Neuron (in vitro differentiated cells): ENCODE measurements at regions not wholly inside any gene's neighbourhood (a gene's known extent, or its start where the extent isn't known, plus 50 kb on each side); places are given as distances from the start of the nearest gene placed in this dataset.
"Not testable (repeated sequence)": the region's sequence is repeated elsewhere in the genome, so short reads cannot be mapped to it uniquely, and the experiment has no call there.

Experiments used
- H2AFZ ChIP-seq: one replicate; pipeline ENCODE4 v1.6.1; 2013; ENCODE audit warnings: low read depth, mild to moderate bottlenecking, inconsistent platforms, low read length, moderate library complexity
- H3K27me3 ChIP-seq: one replicate; pipeline ENCODE4 v1.6.1; 2013; ENCODE audit warnings: low read length; ENCODE audit not compliant: insufficient read depth
- H3K36me3 ChIP-seq: one replicate; pipeline ENCODE4 v1.6.1; 2013; ENCODE audit warnings: low read length; ENCODE audit not compliant: insufficient read depth
- H3K4me1 ChIP-seq: one replicate; pipeline ENCODE4 v1.6.1; 2013; ENCODE audit warnings: low read length; ENCODE audit not compliant: insufficient read depth
- H3K4me3 ChIP-seq: 2 replicates; pipeline ENCODE4 v1.5.1; 2013; ENCODE audit warnings: mild to moderate bottlenecking, low read length, moderate library complexity
- H3K9me3 ChIP-seq: one replicate; pipeline ENCODE4 v1.6.1; 2013; ENCODE audit warnings: low read length

GRCh38 chr7:93793084-93793697 is 97.4 kb downstream of the TFPI2 start:
- H3K4me1 ChIP-seq, H3K36me3 ChIP-seq, H3K27me3 ChIP-seq, H2AFZ ChIP-seq, H3K4me3 ChIP-seq, H3K9me3 ChIP-seq: not testable (repeated sequence)

GRCh38 chr7:93779115-93779514 is 111.4 kb downstream of the TFPI2 start:
- Histone ChIP-seq H3K36me3 (no peaks in the 10 kb centered on the region), H3K4me1 (no peaks in the 10 kb centered on the region), H3K27me3 (no peaks in the 10 kb centered on the region), H2AFZ (no peak overlapping the region), H3K4me3 (no peak overlapping the region), H3K9me3 (no peaks in the 10 kb centered on the region)

- Histone ChIP-seq H3K4me1 (no peaks in the 10 kb centered on the region), H3K9me3 (no peaks in the 10 kb centered on the region), H2AFZ (no peak overlapping the region), H3K27me3 (no peaks in the 10 kb centered on the region), H3K4me3 (no peak overlapping the region), H3K36me3 (no peaks in the 10 kb centered on the region)
Observed at GRCh38 chr7:93778384-93778783, 112.2 kb downstream of the TFPI2 start.

GRCh38 chr7:93773446-93773845 is 117.1 kb downstream of the TFPI2 start:
- Histone ChIP-seq H3K27me3 (no peaks in the 10 kb centered on the region), H2AFZ (no peak overlapping the region), H3K4me3 (no peak overlapping the region), H3K4me1 (no peaks in the 10 kb centered on the region), H3K9me3 (no peaks in the 10 kb centered on the region), H3K36me3 (no peaks in the 10 kb centered on the region)

GRCh38 chr7:93765475-93765874 is 125.1 kb downstream of the TFPI2 start:
- Histone ChIP-seq H3K27me3 (no peaks in the 10 kb centered on the region), H3K9me3 (no peaks in the 10 kb centered on the region), H2AFZ (no peak overlapping the region), H3K4me1 (no peaks in the 10 kb centered on the region), H3K36me3 (no peaks in the 10 kb centered on the region), H3K4me3 (no peak overlapping the region)

- H3K4me1 ChIP-seq, result no peaks in the 10 kb centered on the region
- H3K4me3 ChIP-seq, result no peak overlapping the region
- H3K36me3 ChIP-seq, result no peaks in the 10 kb centered on the region
- no peaks in the 10 kb centered on the region for H3K27me3 ChIP-seq
- no peaks in the 10 kb centered on the region for H3K9me3 ChIP-seq
- H2AFZ ChIP-seq, result no peak overlapping the region
Observed at GRCh38 chr7:93758631-93759030, 131.9 kb downstream of the TFPI2 start.

GRCh38 chr7:93757426-93757825 is 133.1 kb downstream of the TFPI2 start:
- Histone ChIP-seq H3K36me3 (no peaks in the 10 kb centered on the region), H3K4me3 (no peak overlapping the region), H3K9me3 (no peaks in the 10 kb centered on the region), H3K27me3 (no peaks in the 10 kb centered on the region), H2AFZ (no peak overlapping the region), H3K4me1 (no peaks in the 10 kb centered on the region)

GRCh38 chr7:93756890-93757289 is 133.7 kb downstream of the TFPI2 start:
- Histone ChIP-seq H3K4me3 (no peak overlapping the region), H3K4me1 (no peaks in the 10 kb centered on the region), H3K36me3 (no peaks in the 10 kb centered on the region), H2AFZ (no peak overlapping the region), H3K9me3 (peaks cover under 1% of the 10 kb centered on the region), H3K27me3 (no peaks in the 10 kb centered on the region)

GRCh38 chr7:93751421-93751820 is 139.1 kb downstream of the TFPI2 start:
- H3K36me3 ChIP-seq, result no peaks in the 10 kb centered on the region
- peaks cover 3% of the 10 kb centered on the region for H3K9me3 ChIP-seq
- H3K4me3 ChIP-seq, result no peak overlapping the region
- no peaks in the 10 kb centered on the region for H3K27me3 ChIP-seq
- no peaks in the 10 kb centered on the region for H3K4me1 ChIP-seq
- no peak overlapping the region for H2AFZ ChIP-seq

GRCh38 chr7:93750986-93751385 is 139.6 kb downstream of the TFPI2 start:
- no peaks in the 10 kb centered on the region for H3K4me1 ChIP-seq
- no peak overlapping the region for H3K4me3 ChIP-seq
- H3K9me3 ChIP-seq, result peaks cover 3% of the 10 kb centered on the region
- no peaks in the 10 kb centered on the region for H3K36me3 ChIP-seq
- no peak overlapping the region for H2AFZ ChIP-seq
- no peaks in the 10 kb centered on the region for H3K27me3 ChIP-seq

GRCh38 chr7:93747019-93747418 is 143.5 kb downstream of the TFPI2 start:
- H2AFZ ChIP-seq, result no peak overlapping the region
- H3K4me1 ChIP-seq, result no peaks in the 10 kb centered on the region
- H3K27me3 ChIP-seq, result no peaks in the 10 kb centered on the region
- no peak overlapping the region for H3K4me3 ChIP-seq
- no peaks in the 10 kb centered on the region for H3K36me3 ChIP-seq
- peaks cover 3% of the 10 kb centered on the region for H3K9me3 ChIP-seq

- Histone ChIP-seq H3K27me3 (no peaks in the 10 kb centered on the region), H2AFZ (no peak overlapping the region), H3K9me3 (no peaks in the 10 kb centered on the region), H3K4me1 (no peaks in the 10 kb centered on the region), H3K4me3 (no peak overlapping the region), H3K36me3 (no peaks in the 10 kb centered on the region)
Observed at GRCh38 chr7:93739424-93739823, 151.1 kb downstream of the TFPI2 start.

GRCh38 chr7:93737953-93738352 is 152.6 kb downstream of the TFPI2 start:
- H3K4me3 ChIP-seq, result no peak overlapping the region
- H2AFZ ChIP-seq, result no peak overlapping the region
- no peaks in the 10 kb centered on the region for H3K4me1 ChIP-seq
- H3K27me3 ChIP-seq, result no peaks in the 10 kb centered on the region
- H3K36me3 ChIP-seq, result no peaks in the 10 kb centered on the region
- no peaks in the 10 kb centered on the region for H3K9me3 ChIP-seq

- no peak overlapping the region for H2AFZ ChIP-seq
- no peaks in the 10 kb centered on the region for H3K4me1 ChIP-seq
- no peak overlapping the region for H3K4me3 ChIP-seq
- no peaks in the 10 kb centered on the region for H3K9me3 ChIP-seq
- no peaks in the 10 kb centered on the region for H3K36me3 ChIP-seq
- no peaks in the 10 kb centered on the region for H3K27me3 ChIP-seq
Observed at GRCh38 chr7:93736668-93737369, 153.7 kb downstream of the TFPI2 start.
